ENCODE measurements at regions not wholly inside any gene's neighbourhood (a gene's known extent, or its start where the extent isn't known, plus 50 kb on each side); places are given as distances from the start of the nearest gene placed in this dataset.
A peak's percentile ranks its signal among the peaks of the same experiment; 100 is the strongest.
"Not testable (repeated sequence)": the region's sequence is repeated elsewhere in the genome, so short reads cannot be mapped to it uniquely, and the experiment has no call there.

DNA sequence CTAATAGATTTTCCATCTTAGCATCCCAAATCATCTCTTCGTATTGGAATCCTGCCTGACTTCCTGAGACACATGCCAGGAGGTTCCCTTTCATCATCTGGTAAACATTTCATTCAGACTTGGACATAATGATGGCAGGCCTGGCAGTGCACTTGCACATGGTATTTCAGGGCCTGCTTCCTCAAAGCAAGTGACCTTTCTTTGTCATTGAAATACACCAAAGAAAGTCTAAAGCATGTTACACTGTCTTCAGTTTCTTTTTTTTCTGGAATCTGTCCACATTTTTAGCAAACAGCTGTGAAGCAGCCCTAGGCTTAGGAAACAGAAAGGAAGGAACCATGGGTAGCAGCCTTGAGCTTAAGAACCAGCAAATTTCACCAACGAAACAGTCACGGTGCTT, 205.9 kb upstream of the VCX start:
- no peak for DNase-seq

DNA sequence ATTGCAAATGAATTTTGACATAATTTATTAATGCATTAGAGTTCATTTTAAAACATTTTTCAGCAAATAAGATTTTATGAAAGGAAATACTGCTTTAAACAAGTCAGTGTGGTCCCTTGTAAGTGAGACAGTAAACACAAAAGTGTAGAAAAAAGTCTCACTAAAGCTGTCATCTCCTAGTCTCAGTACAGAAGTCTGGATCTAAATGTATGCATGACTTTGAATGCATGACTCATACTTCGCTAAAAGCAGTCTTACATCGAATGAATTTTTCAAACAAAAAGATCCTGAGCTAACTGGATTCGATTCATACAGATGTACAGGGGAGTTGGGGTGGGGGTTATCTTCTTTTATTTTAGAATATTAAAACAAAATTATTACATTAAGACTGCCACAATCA, 207.4 kb upstream of the VCX start:
- no peak for DNase-seq

DNA sequence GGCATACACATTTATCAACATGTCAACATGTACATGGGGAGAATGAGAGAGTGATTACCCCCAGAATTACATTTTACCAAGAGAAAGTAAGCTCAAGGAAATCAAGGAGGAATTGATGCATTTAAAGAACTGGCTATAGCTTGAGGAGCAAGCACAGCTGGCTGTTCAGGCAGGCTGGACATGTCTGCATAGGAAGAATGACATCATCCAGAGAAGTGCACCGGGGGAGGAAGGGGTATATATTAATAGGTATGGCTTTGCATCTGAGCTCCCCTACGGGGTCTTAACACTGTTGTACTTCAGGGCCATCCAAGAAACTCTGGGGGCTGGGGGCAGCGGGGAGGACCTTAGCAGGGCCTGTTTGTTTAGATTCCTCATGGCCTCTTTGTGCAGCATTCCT, 222.4 kb upstream of the VCX start:
- DNase-seq: no peak

DNA sequence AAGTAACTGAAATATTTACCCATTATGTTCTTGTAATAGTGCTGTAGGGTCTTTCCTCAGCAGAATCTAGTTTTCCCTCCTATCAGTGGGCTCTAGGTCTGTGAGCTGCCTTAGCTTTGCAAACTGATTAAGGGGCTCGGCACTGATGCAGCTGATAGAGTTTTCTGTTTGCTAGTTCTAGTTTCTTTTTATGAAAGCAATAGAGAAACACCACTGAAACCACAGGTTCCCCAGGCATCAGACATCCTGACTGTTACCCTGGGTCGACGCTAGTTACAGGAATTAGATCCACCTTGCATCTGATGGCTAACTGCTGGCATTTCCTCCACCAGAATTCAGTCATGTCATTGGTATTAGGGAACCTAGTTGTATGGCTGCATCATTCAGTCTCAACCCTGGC, 225.0 kb upstream of the VCX start:
- no peak for DNase-seq

DNA sequence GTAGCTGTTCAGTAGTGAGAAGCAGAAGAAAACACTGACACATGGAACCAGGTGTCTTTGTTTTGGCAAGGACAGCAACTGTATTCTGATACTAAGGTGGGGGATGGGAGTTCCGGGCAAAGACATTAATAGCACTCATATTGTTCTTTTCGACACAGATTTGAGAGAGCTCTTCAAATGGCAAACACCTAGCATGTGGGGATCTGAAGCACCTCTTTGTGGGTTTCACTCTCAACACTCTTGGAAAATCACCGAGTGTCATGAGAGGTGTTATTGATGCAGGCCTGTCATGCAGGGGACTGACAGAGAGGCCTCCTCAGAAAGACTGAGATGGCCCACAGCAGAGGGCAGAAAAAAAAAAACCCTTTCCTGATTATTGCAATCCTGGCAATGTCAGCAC, 228.4 kb upstream of the VCX start:
- DNase-seq: no peak

DNA sequence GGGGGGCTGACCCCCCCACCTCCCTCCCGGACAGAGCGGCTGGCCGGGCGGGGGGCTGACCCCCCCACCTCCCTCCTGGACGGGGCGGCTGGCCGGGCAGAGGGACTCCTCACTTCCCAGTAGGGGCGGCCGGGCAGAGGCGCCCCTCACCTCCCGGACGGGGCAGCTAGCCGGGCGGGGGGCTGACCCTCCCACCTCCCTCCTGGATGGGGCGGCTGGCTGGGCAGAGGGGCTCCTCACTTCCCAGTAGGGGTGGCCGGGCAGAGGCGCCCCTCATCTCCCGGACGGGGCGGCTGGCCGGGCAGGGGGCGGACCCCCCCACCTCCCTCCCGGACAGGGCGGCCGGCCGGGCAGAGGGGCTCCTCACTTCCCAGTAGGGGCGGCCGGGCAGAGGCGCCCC, 234.3 kb upstream of the VCX start:
- DNase-seq: not testable (repeated sequence)

DNA sequence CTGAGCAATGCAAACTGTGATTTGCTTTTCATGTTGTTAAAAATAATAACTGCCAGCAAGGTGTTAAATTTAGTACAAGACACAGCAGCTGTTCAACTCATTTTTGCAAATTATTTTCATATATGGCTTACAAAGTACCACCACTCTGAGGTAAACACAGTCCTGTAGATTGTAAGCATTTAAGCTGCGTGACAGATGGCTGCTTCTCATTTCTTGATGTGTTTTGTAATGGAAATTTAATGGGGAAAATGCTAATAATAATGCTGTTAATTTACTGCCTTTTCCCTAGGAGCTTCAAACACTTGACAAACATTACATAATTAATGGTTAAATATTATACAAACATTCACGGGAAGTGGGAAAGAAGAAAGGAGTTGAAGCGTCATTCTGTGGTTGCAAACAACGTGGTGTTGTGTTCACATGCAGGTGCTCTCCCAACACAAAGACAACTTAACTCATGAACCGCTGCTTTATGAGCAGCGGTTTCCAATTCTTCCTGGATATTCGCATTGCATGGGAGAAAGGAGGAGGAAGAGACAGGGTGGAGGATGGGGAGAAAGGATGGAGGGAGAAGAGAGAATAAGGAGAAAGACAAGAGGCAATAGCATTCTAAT, 236.8 kb upstream of the VCX start:
- DNase-seq: no peak

DNA sequence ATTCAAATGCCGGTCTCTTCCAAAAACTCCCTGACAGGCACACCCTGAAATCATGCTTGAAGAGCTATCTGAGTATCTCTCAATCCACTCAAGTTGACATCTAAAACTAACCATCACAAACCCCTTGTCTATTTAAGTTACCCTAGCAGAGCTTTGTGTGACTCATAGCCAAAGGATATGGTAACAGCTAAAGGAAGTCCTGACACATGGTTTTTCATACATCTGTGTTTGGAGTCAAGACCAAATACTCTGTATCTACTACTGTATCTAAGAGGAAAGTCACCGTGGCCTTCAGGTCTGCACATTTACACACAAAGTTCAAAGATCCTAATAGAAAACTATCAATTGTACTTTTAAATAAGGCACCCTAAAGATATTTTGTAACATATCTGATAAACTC, 239.6 kb upstream of the VCX start:
- no peak for DNase-seq

DNA sequence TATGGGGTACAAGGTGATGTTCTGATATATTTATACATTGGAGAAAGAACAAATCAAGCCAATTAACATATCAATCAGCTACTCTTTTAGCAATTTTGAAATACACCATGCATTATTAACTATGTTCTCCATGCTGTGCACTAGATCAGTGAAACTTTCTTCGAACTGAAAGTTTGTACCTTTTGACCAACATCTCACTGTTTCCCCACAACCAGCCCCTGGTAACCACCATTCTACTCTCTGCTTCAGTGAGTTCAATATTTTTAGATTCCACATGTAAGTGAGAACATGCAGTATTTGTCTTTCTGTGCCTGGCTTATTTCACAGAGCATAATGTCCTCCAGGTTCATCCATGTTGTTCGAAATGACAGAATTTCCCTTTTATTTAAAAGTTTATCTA, 246.1 kb upstream of the VCX start:
- no peak for DNase-seq

DNA sequence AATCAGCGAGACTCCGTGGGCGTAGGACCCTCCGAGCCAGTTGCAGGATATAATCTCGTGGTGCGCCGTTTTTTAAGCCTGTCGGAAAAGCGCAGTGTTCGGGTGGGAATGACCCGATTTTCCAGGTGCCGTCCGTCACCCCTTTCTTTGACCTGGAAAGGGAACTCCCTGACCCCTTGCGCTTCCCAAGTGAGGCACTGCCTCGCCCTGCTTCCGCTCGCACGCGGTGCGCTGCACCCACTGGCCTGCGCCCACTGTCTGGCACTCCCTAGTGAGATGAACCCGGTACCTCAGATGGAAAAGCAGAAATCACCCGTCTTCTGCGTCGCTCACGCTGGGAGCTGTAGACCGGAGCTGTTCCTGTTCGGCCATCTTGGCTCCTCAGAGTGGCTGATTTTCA, 249.6 kb upstream of the VCX start:
- not testable (repeated sequence) for DNase-seq

DNA sequence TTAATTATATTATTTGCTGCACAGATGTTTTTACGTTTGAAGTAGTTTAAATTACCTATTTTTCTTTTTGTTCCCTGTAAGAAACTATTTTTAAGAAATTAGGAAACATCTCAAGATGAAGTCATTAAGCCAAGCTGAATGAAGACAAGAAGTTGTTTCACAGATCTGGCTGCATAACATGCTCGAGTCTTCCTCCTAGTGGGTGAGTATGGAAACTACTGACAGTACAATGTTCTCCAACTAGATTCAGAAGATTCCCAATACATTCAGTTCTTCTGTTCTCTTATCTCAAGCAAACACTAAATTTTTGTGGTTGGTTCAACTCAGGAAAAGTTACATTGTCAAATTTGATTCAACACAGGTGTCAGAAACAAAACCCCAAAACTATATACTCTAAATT, 256.8 kb upstream of the VCX start:
- DNase-seq: peak; percentile 1

DNA sequence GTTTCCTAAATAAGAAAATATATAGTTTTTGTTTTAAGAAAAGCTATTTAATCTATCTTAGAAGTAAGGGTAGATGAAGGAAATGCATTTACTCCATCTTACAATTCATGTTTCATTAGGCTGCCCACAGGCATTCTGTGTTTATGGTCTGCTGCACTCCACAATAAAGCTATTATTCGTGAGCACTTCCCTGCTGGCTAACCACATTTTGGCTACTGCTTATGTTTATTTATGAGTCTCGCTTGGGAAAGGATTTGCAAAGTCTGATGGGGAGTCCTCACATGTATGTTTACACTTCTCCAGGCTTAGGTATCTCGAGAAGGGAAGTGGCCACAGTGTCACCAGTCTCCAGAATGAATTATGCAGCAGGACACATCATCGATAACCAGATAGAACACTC, 260.8 kb upstream of the VCX start:
- DNase-seq: no peak

DNA sequence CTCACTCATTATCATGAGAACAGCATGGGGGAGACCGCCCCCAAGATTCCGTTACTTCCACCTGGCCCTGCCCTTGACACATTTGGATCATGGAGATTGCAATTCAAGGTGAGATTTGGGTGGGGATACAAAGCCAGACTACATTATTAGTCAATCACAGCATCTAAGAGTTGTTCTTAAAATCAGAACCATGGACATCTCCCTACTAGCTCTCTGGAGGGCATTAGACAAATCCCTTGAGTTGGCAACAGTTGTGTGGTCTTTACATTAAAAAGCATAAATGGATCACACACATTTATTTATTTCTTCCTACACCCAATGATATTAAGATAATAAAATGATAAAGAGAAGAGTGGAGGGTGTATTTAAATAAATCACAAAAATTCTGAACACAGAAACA, 262.8 kb upstream of the VCX start:
- no peak for DNase-seq

DNA sequence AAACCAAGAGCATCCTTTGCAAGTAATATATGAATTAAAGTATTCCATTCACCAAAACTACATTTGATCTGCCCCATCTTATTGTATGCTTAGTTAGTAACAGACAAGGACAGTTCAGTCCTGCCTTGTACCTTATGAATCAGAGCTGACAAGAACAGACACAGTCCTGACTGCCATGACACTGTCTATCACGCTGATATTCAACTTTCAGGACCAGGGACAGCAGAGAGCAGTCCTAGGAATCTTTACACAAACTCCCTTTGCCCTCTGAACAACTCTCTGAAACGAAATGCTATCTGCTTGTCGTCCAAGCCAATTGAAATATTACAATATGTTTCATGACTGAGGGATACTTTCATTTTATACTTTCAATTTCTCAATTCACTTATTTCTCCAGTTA, 268.6 kb upstream of the VCX start:
- no peak for DNase-seq

DNA sequence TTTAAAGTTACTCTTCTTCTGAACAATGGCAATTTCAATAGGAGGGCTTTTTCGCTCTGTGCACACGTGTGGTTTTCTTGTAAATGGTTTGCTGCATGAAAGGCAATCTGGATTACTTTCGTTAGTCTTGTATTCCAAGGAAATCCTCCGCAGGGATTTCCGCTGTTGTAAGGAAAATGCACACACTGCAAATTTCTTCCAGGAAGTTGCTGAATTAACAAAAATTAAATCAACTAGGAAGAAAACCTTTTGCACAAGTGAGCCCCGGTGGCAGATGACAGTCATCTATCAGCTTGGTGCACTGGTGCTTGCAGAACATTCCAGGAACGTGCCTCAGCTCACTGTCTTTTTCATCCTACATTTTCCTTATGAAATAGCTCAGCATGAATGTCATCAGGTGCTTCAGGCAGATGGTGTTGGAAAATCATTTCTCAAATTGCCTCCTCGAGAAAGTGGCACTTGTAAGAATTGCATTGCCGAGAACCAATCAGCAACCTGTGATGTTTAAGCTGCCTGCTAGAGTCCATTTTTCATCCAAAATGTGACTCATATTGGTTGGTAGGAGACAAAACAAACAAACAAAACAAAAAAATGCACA, 272.4 kb upstream of the VCX start:
- DNase-seq: no peak

DNA sequence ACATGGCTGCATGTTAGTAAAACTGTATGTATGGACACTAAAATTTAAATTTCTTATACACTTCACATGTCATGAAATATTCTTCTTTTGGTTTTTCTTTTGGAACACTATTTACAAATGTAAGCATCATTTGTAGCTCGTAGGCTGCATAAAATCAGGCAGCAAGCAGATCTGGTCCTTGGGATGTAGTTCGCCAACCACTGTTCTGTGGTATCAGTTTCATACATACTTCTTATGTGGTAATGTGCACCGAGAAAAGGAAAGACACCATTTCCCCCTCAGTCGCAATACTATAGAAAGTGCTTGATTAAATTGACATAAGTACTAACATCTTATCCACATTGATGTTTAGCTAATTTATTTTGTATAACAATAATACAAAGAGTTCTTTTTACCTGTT, 274.4 kb upstream of the VCX start:
- no peak for DNase-seq

DNA sequence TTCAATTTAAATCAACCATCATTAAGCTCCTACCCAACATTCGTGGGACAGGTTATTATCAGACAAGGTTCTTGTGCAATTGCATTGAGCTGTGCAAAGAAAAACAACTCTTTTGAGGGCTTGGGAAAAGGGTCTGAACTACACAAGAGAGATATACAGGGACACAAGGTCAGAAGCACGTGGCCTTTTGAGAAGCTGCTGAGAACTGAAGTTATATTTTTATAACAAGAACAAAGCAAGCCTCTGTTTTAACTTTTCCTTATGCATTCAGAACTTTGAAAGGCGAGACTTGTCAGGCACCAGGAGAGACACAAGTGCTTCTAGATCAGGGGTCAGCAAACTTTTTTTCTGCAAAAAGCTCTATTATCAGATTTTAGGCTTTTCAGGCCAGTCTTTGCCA, 274.8 kb upstream of the VCX start:
- no peak for DNase-seq

DNA sequence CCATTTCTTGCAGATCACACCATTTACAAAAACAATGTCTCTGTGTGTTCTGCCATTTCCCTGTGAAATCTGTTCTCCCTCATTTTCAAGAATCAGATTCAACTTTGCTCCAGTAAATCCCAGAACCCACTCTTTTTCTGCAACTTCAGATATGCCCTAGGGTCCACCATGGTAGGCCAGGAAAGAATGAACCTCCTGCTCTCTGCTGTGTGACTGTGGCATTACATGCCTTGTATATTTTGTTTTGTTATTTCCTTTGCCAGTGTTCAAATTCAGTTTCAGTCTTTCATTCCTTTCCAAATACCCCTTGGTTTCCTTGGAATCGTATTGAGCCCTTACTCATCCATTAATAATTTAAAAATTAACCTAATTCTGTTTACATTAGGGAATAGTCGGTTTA, 290.2 kb upstream of the VCX start:
- no peak for DNase-seq

DNA sequence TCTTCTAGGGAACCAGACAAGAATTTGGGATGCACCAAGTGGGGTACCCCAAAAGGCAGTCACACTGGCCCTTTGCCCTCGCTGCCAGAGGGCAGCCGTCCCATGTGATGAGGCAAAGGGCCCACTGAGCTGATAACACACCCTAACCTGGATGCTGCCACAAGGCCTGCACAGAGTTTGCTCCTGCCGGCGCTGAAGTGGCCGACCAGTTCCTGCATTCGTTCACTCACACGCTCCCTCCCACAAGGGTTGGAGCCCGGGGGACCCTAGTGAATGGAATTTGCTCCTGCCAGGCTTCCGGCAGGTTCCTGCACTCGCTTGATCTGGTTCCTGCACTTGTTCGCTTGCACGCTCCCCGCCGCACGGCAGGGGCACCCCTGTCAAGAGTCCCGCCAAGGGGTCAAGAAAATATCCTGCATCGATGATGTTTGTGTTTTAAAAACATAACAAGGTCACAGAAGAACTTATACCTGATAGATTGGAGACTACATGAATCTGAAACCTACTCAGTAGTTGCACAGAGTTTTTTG, 296.4 kb upstream of the VCX start:
- DNase-seq: no peak

DNA sequence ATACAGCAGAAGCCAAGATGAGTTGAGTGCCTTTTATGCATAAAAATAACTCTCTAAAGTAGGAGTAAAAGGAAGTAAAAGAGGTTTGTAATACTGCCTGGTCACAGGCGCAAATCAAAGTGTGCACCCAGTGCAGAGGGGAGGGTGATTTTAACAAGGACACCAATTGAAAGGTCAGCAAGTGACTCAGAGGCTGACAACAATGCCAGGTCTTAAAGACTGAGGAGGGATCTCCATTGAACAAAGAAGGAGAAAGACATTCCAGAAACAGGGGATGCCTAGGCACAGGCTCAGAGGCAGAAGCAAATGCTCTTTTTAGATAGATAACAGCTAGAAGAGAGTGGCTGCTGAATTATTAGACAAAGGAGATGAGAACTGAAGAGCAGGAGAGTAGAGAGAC, 297.4 kb upstream of the VCX start:
- DNase-seq: no peak

DNA sequence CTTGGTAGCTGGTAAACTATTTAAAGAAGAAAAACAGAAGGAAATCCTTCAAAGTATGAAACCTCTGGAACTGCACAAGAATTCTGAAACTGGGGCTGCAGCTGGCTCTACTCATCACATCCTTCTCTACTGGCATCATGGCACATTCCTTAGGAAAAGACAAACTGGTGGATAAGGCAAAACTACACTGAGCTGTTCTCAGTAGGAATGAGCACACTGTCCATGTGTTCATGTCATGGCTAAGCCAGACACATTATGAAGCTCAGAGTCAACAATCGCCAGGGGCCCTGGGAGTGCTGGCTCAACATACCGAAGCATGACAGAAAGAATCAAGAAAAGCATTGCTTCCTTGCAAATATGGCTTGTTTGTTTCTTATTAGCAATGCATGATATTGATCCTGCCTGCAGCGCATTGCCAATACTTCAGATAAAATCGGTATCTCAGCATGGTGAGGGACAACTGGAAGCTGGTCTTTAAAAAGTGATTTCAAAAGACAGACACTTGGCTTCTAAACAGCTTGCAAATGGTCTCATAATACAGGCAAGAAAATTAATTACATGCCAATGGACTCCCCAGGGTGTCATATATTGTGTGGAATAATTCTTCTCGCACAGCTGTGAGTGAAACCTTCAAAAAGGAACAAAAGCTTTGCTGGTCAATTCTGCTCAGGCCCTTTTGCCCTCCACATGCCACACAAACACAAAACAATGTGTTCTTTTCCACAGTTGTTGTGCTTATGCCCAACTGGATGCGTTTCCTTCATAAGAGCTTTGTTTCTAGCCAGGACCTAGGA, 300.2 kb upstream of the VCX start:
- DNase-seq: no peak

DNA sequence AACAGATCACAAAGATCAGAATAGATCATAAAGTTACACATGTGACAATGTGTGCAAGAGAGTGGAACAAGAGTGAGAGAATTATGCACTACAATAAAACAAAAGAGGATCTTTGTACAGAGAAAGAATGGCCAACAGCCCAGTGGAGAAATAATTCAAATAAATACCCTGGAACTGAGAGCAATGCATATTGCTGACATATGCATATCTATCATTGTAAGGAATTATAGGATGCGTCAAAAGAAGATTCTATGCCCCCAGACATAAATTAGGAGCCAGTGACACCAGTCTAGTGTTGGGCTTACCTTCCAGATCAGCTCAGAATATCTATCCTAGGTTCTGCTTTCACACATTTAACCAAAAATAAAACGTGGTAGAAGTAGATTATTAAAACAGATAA, 320.1 kb upstream of the VCX start:
- no peak for DNase-seq

DNA sequence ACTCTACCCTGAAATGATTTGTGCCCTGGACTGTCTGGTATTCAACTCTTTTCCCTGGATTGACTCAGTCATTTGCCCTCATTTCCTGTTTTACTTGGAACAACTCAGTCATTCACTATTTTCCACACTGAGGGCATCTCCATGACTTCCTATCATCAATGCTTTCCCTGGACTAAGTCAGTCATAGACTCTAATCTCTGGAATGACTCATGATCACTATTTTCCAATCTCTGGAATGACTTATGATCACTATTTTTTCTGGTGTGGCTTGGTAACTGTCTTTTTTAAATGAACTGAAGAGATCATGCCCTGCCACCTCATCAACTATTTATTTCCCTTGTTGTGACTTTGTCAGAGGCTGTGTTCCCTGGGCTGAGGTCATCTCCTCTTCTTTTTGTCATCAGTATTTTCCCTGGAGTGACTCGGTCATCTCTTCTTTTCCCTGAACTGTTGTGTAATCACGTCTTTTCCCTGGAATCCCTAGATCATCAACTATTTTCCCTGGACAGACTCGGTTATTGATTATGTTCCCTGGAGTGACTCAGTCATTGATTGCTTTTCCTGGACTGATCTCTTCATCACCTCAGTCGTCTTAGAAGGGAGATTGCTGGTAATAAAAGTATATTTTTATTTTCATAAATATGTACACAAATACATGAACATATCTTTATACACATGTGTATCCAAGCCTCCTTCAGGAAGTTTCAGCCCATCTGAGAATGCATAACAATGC, 327.1 kb upstream of the VCX start:
- DNase-seq: peak; percentile 26

All from fibroblast of skin of right biceps (primary cell).